Lower leg skin (tissue), 3 donors: ENCODE measurements at regions not wholly inside any gene's neighbourhood (a gene's known extent, or its start where the extent isn't known, plus 50 kb on each side); places are given as distances from the start of the nearest gene placed in this dataset.
"Not testable (repeated sequence)": the region's sequence is repeated elsewhere in the genome, so short reads cannot be mapped to it uniquely, and the experiment has no call there.

Source experiments
- POLR2A ChIP-seq, 2 donors: fragments of 450-650 bp; IDR thresholded peaks; one replicate each; pipeline ENCODE4 v1.6.1; 2016 to 2017; ENCODE audit warnings: antibody characterized with exemption in 2 of 2, mild to moderate bottlenecking in 1 of 2, moderate library complexity in 1 of 2
- TF ChIP-seq, protein P1 (sequence below), 3 donors: fragments of 450-650 bp; IDR thresholded peaks; one replicate each; pipeline ENCODE4 v1.5.1; 2016; ENCODE audit warnings: antibody characterized with exemption in 3 of 3, mild to moderate bottlenecking in 3 of 3, moderate library complexity in 2 of 3

DNA sequence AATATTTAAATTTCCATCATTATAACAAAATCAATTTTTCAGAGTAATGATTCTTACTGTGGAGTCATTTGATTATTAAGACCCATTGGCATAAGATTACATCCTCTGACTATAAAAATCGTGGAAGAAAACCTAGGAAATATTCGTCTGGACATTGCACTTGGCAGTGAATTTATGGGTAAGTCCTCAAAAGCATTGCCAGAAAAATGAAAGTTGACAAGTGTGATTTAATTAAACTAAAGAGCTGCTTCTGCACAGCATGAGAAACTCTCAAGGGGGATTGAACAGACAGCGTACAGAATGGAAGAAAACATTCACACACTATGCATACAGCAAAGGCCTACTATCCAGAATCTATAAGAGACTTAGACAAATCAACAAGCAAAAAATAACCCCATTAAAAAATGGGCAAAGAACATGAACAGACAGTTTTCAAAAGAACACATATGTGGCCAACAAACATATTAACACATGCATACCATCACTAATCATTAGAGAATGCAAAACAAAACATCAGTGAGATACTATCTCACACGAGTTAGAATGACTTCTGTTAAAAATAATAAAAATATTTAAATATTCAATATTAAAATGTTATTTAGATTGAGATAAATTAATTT is 111.4 kb downstream of the CCDC74A start:
- not testable (repeated sequence) for TF ChIP-seq POLR2A (IDR thresholded peaks at IDR 0.05)
- TF ChIP-seq, protein P1, sequence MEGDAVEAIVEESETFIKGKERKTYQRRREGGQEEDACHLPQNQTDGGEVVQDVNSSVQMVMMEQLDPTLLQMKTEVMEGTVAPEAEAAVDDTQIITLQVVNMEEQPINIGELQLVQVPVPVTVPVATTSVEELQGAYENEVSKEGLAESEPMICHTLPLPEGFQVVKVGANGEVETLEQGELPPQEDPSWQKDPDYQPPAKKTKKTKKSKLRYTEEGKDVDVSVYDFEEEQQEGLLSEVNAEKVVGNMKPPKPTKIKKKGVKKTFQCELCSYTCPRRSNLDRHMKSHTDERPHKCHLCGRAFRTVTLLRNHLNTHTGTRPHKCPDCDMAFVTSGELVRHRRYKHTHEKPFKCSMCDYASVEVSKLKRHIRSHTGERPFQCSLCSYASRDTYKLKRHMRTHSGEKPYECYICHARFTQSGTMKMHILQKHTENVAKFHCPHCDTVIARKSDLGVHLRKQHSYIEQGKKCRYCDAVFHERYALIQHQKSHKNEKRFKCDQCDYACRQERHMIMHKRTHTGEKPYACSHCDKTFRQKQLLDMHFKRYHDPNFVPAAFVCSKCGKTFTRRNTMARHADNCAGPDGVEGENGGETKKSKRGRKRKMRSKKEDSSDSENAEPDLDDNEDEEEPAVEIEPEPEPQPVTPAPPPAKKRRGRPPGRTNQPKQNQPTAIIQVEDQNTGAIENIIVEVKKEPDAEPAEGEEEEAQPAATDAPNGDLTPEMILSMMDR (IDR thresholded peaks at IDR 0.05) = not testable (repeated sequence)
